Neutrophil (primary cell): ENCODE measurements at regions not wholly inside any gene's neighbourhood (a gene's known extent, or its start where the extent isn't known, plus 50 kb on each side); places are given as distances from the start of the nearest gene placed in this dataset.

ENCODE experiments used
- H3K27ac ChIP-seq: fragments of 200-600 bp; sonication (generic); 2 replicates; pipeline ENCODE4 v1.5.1; 2016; ENCODE audit warnings: mild to moderate bottlenecking, moderate library complexity
- H3K27me3 ChIP-seq: fragments of 200-600 bp; sonication (generic); 2 replicates; pipeline ENCODE4 v1.6.0; 2016; ENCODE audit warnings: mild to moderate bottlenecking
- H3K36me3 ChIP-seq: fragments of 200-600 bp; sonication (generic); 2 replicates; pipeline ENCODE4 v1.5.1; 2017
- H3K4me1 ChIP-seq, 2 experiments: fragments of 200-600 bp in 1 of 2; sonication (generic) in 1 of 2; 1 replicate in 1 of 2; 2 replicates in 1 of 2; pipeline versions ENCODE4 v1.5.1 to v1.6.1; 2013 to 2016; ENCODE audit warnings: low read depth in 1 of 2, low read length in 1 of 2, mild to moderate bottlenecking in 1 of 2, moderate library complexity in 1 of 2; ENCODE audit not compliant: control insufficient read depth in 1 of 2, insufficient read depth in 1 of 2
- H3K4me3 ChIP-seq, 2 experiments: fragments of 200-600 bp in 1 of 2; sonication (generic) in 1 of 2; 1 replicate in 1 of 2; 2 replicates in 1 of 2; pipeline ENCODE4 v1.5.1; 2013 to 2016; ENCODE audit warnings: low read depth in 1 of 2, low read length in 1 of 2, mild to moderate bottlenecking in 1 of 2, moderate library complexity in 1 of 2
- H3K9me3 ChIP-seq: fragments of 200-600 bp; sonication (generic); 2 replicates; pipeline ENCODE4 v1.5.1; 2016
- TF ChIP-seq, protein P1 (sequence below): fragments of 200-600 bp; sonication (generic); IDR thresholded peaks from 2 replicates; pipeline ENCODE4 v1.5.1; 2016; ENCODE audit warnings: antibody characterized with exemption

GRCh38 chr2:59046401-59047372, 805.6 kb upstream of the FANCL start:
- Histone ChIP-seq H3K4me1 (no peaks in the 10 kb centered on the region), H3K27ac (no peak overlapping the region), H3K9me3 (no peaks in the 10 kb centered on the region), H3K27me3 (no peaks in the 10 kb centered on the region), H3K4me3 (no peak overlapping the region), H3K36me3 (no peaks in the 10 kb centered on the region)
- TF ChIP-seq, protein P1, sequence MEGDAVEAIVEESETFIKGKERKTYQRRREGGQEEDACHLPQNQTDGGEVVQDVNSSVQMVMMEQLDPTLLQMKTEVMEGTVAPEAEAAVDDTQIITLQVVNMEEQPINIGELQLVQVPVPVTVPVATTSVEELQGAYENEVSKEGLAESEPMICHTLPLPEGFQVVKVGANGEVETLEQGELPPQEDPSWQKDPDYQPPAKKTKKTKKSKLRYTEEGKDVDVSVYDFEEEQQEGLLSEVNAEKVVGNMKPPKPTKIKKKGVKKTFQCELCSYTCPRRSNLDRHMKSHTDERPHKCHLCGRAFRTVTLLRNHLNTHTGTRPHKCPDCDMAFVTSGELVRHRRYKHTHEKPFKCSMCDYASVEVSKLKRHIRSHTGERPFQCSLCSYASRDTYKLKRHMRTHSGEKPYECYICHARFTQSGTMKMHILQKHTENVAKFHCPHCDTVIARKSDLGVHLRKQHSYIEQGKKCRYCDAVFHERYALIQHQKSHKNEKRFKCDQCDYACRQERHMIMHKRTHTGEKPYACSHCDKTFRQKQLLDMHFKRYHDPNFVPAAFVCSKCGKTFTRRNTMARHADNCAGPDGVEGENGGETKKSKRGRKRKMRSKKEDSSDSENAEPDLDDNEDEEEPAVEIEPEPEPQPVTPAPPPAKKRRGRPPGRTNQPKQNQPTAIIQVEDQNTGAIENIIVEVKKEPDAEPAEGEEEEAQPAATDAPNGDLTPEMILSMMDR: no peak

- Histone ChIP-seq H3K4me1 (no peaks in the 10 kb centered on the region), H3K27me3 (no peaks in the 10 kb centered on the region), H3K9me3 (no peaks in the 10 kb centered on the region), H3K36me3 (no peaks in the 10 kb centered on the region), H3K4me3 (no peak overlapping the region), H3K27ac (no peak overlapping the region)
- TF ChIP-seq, protein P1: no peak
These were observed 803.6 kb upstream of the FANCL start for GRCh38 chr2:59044736-59045135.

DNA sequence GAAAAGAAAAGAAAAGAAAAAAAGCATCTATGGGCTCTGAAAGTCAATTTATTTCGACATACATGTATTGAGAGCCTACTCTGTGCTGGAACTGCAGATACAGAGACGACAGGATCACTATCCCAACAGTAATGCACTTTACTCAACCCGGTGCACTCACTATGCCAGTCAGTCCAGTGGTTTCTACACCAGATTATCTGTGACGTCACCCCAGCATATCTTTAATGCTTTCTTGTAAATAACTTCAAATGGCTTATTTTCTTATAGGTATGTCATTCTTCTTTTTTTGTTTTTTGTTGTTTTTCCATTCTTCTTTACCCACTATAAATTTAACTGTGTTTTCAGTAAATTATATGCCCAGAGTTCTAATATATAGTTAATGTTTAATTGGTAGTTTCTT, 800.0 kb upstream of the FANCL start:
- Histone ChIP-seq H3K9me3 (no peaks in the 10 kb centered on the region), H3K4me1 (no peaks in the 10 kb centered on the region), H3K27me3 (no peaks in the 10 kb centered on the region), H3K36me3 (no peaks in the 10 kb centered on the region), H3K27ac (no peak overlapping the region), H3K4me3 (no peak overlapping the region)
- TF ChIP-seq, protein P1: no peak

DNA sequence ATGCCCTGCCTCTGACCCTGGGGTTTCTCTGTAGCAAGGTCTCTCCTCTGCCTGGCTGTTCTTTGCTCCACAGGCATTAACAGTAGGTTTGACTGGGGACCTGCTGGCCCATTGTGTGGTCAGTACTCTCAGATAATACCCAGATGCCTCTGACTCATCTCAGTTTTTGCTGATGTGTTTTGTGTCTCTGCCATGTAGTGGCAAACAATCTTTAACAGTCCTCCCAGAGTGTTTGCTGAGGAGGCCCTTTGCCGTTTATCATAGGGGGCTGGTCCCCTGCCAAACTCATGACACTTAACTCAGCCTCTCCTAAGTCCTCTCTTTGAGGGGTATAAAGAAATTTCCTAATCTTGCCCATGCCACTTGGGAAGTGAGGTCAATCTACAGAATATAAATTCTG, 793.7 kb upstream of the FANCL start:
- H3K9me3 ChIP-seq: no peaks in the 10 kb centered on the region
- no peaks in the 10 kb centered on the region for H3K27me3 ChIP-seq
- no peak overlapping the region for H3K27ac ChIP-seq
- no peak overlapping the region for H3K4me3 ChIP-seq
- no peaks in the 10 kb centered on the region for H3K36me3 ChIP-seq
- H3K4me1 ChIP-seq: no peaks in the 10 kb centered on the region
- TF ChIP-seq, protein P1: no peak

- TF ChIP-seq, protein P1: no peak
- no peaks in the 10 kb centered on the region for H3K4me1 ChIP-seq
These were observed 793.0 kb upstream of the FANCL start for GRCh38 chr2:59034106-59034505.

More at GRCh38 chr2:59034106-59034505, 793.0 kb upstream of the FANCL start:
- Histone ChIP-seq H3K36me3 (no peaks in the 10 kb centered on the region), H3K4me3 (no peak overlapping the region), H3K9me3 (no peaks in the 10 kb centered on the region), H3K27me3 (no peaks in the 10 kb centered on the region), H3K27ac (no peak overlapping the region)
